Ectodermal cell (in vitro differentiated cells): ENCODE measurements at regions not wholly inside any gene's neighbourhood (a gene's known extent, or its start where the extent isn't known, plus 50 kb on each side); places are given as distances from the start of the nearest gene placed in this dataset.
"Not testable (repeated sequence)": the region's sequence is repeated elsewhere in the genome, so short reads cannot be mapped to it uniquely, and the experiment has no call there.

Source experiments
- H3K27ac ChIP-seq: 2 replicates; pipeline ENCODE4 v1.7.0; 2013; ENCODE audit warnings: mild to moderate bottlenecking, low read depth, low read length; ENCODE audit not compliant: insufficient read depth, poor library complexity, severe bottlenecking
- H3K27me3 ChIP-seq: 2 replicates; pipeline ENCODE4 v1.7.0; 2013; ENCODE audit warnings: mild to moderate bottlenecking, low read length; ENCODE audit not compliant: insufficient read depth, control insufficient read depth, poor library complexity, severe bottlenecking
- H3K36me3 ChIP-seq: one replicate; pipeline ENCODE4 v1.7.0; 2013; ENCODE audit warnings: low read length; ENCODE audit not compliant: control insufficient read depth, insufficient read depth
- H3K4me1 ChIP-seq: one replicate; pipeline ENCODE4 v1.7.0; 2013; ENCODE audit warnings: low read length; ENCODE audit not compliant: control insufficient read depth, insufficient read depth
- H3K4me3 ChIP-seq: 2 replicates; pipeline ENCODE4 v1.7.0; 2013; ENCODE audit warnings: low read depth, low read length, control low read depth; ENCODE audit not compliant: insufficient read depth
- H3K9me3 ChIP-seq: 2 replicates; pipeline ENCODE4 v1.7.0; 2013; ENCODE audit warnings: mild to moderate bottlenecking, low read length, moderate library complexity; ENCODE audit not compliant: control insufficient read depth
- WGBS, 2 experiments: methylation state at CpG; one replicate each; pipeline ENCODE4 v1.1.7; 2013; ENCODE audit warnings: missing lambda C conversion rate in 2 of 2; 5-methylcytosine and 5-hydroxymethylcytosine counted together

GRCh38 chr5:112549605-112550166, 130.6 kb upstream of the EPB41L4A start:
- H3K4me3 ChIP-seq, result no peak overlapping the region
- no peak overlapping the region for H3K27ac ChIP-seq
- WGBS, 2 experiments, result 81 to 91% methylated on average over 2 of the region's 2 CpGs
- no peaks in the 10 kb centered on the region for H3K4me1 ChIP-seq
- H3K9me3 ChIP-seq, result no peaks in the 10 kb centered on the region
- H3K27me3 ChIP-seq, result no peaks in the 10 kb centered on the region
- no peaks in the 10 kb centered on the region for H3K36me3 ChIP-seq

DNA sequence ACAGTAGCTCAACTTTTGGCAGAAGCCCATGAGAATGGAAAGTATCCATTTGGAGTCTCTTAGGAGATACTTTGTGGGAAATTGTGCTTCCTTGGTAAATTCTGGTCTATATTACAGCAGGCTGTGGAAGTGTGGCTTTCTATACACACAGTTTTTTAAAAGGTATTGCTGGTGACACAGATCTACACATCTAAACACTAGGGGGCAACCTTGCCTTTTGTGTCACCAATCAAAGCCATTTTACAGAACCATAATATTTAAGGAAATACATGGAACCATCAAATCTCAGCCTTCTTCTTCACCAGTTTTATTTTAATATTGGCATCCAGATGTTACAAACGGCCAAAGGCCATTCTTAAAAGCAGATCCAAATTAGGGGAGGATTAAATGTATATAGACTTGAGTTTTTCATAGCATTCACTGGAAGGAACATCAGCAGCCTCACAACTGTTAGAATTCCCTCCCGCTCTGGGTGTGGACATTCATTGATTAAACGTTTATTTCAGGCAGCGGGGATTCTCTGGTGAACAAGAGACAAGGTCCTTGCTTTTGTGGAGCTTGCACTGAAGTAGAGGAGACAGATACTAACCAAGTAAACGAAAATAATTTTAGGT, 132.4 kb upstream of the EPB41L4A start:
- no peaks in the 10 kb centered on the region for H3K36me3 ChIP-seq
- no peaks in the 10 kb centered on the region for H3K4me1 ChIP-seq
- no peak overlapping the region for H3K4me3 ChIP-seq
- no peaks in the 10 kb centered on the region for H3K27me3 ChIP-seq
- H3K9me3 ChIP-seq, result no peaks in the 10 kb centered on the region
- H3K27ac ChIP-seq, result no peak overlapping the region
- WGBS, 2 experiments, result 46 to 53% methylated on average over 5 of the region's 5 CpGs

DNA sequence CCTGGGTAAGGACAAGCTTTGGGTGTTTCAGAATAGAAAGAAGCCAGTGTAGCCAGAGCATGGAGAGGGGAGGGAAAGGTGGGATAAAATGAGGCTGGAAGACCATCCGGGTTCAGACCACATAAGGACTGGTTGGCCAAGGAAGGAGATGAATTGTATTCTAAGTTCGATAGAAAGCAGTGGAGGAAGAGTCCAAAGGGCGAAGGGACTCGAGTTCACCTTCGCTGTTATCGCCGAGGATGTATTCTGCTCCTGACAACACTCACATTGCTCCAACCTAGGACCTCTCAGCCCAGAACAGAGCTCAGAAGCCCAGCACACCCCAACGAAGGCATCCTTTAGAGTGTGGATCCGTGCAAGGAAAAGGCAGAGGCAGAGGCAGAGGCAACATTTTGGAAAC, 133.1 kb upstream of the EPB41L4A start:
- Histone ChIP-seq H3K27ac (no peak overlapping the region), H3K4me3 (no peak overlapping the region)
- WGBS, 2 experiments, result 92 to 94% methylated on average over 9 of the region's 9 CpGs

GRCh38 chr5:112552791-112553190, 133.7 kb upstream of the EPB41L4A start:
- Histone ChIP-seq H3K4me3 (no peak overlapping the region), H3K27ac (no peak overlapping the region), H3K9me3 (no peaks in the 10 kb centered on the region), H3K4me1 (no peaks in the 10 kb centered on the region), H3K27me3 (no peaks in the 10 kb centered on the region), H3K36me3 (no peaks in the 10 kb centered on the region)
- 96 to 99% methylated on average over 4 of the region's 4 CpGs for WGBS, 2 experiments

More for the DNA sequence above, 133.1 kb upstream of the EPB41L4A start:
- H3K36me3 ChIP-seq, result no peaks in the 10 kb centered on the region
- H3K27me3 ChIP-seq, result no peaks in the 10 kb centered on the region
- no peaks in the 10 kb centered on the region for H3K9me3 ChIP-seq
- no peaks in the 10 kb centered on the region for H3K4me1 ChIP-seq

DNA sequence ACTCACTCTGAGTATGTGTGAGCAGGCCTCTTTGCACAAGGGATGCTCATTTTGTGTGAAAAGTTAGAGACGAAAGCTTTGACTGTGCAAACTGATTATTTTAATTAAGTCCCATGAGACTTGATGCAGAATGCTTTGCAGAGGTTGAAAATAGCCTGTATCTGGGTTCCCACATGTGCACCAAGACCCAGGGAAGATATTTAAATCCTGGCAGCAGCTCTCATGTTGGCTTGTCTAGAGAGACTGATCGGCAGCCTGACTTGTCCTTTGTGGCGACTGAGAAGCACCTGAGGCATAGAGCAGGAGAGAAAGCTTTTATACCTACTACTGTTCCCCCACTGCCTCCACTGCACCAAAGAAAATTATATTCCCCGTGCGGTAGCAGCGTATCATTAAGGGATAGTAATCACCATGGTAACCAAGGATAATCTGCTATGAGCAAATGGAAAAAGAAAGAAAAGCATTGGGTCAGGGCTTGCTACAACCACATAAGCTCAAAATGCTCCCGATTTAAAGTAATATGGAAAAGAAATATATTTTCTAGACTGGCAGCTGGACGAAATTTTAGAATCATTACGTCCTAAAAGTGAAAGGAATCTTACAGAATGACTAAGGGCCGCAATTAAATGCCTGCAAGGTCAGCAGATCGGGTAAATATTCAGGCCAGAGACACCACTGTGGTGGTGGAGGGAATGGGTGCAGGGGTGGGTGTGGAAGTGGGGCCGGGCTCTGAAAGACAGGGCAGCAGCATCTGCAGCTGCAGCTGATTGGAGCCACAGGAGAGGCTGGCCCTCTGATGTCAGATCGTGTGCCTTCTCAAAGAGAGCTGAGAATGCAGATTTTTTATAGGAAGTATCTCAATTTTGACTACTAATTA, 135.3 kb upstream of the EPB41L4A start:
- Histone ChIP-seq H3K36me3 (no peaks in the 10 kb centered on the region), H3K4me3 (no peak overlapping the region), H3K9me3 (no peaks in the 10 kb centered on the region), H3K4me1 (no peaks in the 10 kb centered on the region), H3K27me3 (no peaks in the 10 kb centered on the region), H3K27ac (no peak overlapping the region)
- 78 to 81% methylated on average over 13 of the region's 13 CpGs for WGBS, 2 experiments

GRCh38 chr5:112555197-112555596, 136.1 kb upstream of the EPB41L4A start:
- Histone ChIP-seq H3K27me3 (no peaks in the 10 kb centered on the region), H3K36me3 (no peaks in the 10 kb centered on the region), H3K4me1 (no peaks in the 10 kb centered on the region), H3K4me3 (no peak overlapping the region), H3K27ac (no peak overlapping the region), H3K9me3 (no peaks in the 10 kb centered on the region)
- 67 to 75% methylated on average over 2 of the region's 2 CpGs for WGBS, 2 experiments

DNA sequence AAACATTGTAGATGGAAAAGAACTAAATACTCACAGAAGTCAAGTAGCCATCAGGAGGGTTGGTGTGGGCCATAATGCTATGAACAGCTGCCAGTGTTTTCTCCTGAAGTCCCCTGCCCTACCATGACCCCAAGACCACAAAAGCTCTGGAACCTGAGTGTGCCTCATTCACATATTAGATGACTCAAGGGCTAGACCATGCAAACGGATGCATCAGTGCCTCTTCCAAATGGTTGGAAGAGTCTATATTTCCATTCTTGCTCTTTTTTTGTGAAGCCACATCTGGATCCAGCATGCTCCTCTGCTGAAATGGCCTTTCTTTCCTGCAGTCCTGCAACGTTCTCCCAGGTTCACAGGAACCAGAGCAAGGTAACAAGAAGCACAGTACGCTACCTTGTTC, 136.6 kb upstream of the EPB41L4A start:
- Histone ChIP-seq H3K4me1 (no peaks in the 10 kb centered on the region), H3K4me3 (no peak overlapping the region), H3K27me3 (no peaks in the 10 kb centered on the region), H3K36me3 (no peaks in the 10 kb centered on the region), H3K27ac (no peak overlapping the region), H3K9me3 (no peaks in the 10 kb centered on the region)
- 56 to 60% methylated on average over 3 of the region's 3 CpGs for WGBS, 2 experiments

- H3K36me3 ChIP-seq, result not testable (repeated sequence)
Measured at GRCh38 chr5:112559501-112559900, 140.4 kb upstream of the EPB41L4A start.

GRCh38 chr5:112560371-112560770, 141.3 kb upstream of the EPB41L4A start:
- Histone ChIP-seq H3K9me3 (peaks cover 3% of the 10 kb centered on the region), H3K4me3 (no peak overlapping the region), H3K27ac (no peak overlapping the region), H3K36me3 (no peaks in the 10 kb centered on the region), H3K27me3 (no peaks in the 10 kb centered on the region), H3K4me1 (no peaks in the 10 kb centered on the region)
- WGBS, 2 experiments, result 88 to 97% methylated on average over 2 of the region's 2 CpGs

More at GRCh38 chr5:112559501-112559900, 140.4 kb upstream of the EPB41L4A start:
- not testable (repeated sequence) for H3K4me1 ChIP-seq, H3K9me3 ChIP-seq, H3K4me3 ChIP-seq, H3K27ac ChIP-seq, H3K27me3 ChIP-seq
- WGBS, 2 experiments, result 94 to 98% methylated on average over 2 of the region's 2 CpGs

DNA sequence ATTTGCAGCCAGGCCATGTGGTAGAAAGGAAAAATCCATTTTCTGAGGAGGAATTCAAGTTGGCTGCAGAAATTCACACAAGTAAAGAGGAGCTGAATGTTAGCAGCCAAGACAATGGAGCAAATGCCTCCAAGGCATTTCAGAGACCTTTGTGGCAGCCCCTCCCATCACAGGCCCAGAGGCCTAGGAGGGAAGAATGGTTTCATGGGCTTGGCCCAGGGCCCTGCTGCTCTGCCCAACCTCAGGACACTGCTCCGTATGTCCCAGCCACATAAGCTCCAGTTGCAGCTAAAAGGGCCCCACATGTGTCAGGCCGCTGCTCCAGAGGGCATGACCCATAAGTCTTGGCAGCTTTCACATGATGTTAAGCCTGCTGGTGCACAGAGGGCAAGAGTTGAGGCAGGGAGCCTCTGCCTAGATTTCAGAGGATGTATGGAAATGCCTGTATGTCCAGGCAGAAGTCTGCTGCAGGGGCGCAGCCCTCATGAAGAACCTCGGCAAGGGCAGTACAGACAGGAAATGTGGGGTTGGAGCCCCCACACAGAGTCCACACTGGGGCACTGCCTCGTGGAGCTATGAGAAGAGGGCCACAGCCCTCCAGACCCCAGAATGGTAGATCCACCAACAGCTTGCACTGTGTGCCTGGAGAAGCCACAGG, 144.2 kb upstream of the EPB41L4A start:
- Histone ChIP-seq H3K36me3 (no peaks in the 10 kb centered on the region), H3K27me3 (no peaks in the 10 kb centered on the region), H3K4me3 (no peak overlapping the region), H3K27ac (no peak overlapping the region), H3K9me3 (peaks cover 3% of the 10 kb centered on the region), H3K4me1 (no peaks in the 10 kb centered on the region)
- 70 to 76% methylated on average over 5 of the region's 5 CpGs for WGBS, 2 experiments
